ENCODE measurements at regions not wholly inside any gene's neighbourhood (a gene's known extent, or its start where the extent isn't known, plus 50 kb on each side); places are given as distances from the start of the nearest gene placed in this dataset.

DNA sequence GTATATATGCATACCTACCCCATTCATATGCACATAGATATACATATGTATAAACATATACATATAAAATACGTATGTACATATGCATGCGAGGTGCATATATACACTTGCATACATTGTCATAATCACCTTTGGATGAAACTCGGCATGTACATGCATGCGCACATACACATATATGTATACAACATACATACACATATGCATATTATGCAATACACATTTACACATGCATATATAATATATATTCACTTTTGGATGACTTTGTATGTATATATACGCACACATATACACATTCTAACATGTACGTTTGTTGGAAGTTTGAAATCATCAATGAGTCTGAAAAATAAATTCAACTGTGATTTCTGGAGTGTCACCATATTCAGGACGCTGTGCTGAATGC is 401.6 kb upstream of the TBX3 start:
- TF ChIP-seq, protein P1, sequence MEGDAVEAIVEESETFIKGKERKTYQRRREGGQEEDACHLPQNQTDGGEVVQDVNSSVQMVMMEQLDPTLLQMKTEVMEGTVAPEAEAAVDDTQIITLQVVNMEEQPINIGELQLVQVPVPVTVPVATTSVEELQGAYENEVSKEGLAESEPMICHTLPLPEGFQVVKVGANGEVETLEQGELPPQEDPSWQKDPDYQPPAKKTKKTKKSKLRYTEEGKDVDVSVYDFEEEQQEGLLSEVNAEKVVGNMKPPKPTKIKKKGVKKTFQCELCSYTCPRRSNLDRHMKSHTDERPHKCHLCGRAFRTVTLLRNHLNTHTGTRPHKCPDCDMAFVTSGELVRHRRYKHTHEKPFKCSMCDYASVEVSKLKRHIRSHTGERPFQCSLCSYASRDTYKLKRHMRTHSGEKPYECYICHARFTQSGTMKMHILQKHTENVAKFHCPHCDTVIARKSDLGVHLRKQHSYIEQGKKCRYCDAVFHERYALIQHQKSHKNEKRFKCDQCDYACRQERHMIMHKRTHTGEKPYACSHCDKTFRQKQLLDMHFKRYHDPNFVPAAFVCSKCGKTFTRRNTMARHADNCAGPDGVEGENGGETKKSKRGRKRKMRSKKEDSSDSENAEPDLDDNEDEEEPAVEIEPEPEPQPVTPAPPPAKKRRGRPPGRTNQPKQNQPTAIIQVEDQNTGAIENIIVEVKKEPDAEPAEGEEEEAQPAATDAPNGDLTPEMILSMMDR (IDR thresholded peaks at IDR 0.05), result no peak
- no peak for TF ChIP-seq POLR2A (IDR thresholded peaks at IDR 0.05)

Measured in Peyer's patch (tissue), 4 donors.